ENCODE measurements at regions not wholly inside any gene's neighbourhood (a gene's known extent, or its start where the extent isn't known, plus 50 kb on each side); places are given as distances from the start of the nearest gene placed in this dataset.

GRCh38 chrX:39645178-39645895, 452.4 kb downstream of the BCOR start:
- TF ChIP-seq, protein P1, sequence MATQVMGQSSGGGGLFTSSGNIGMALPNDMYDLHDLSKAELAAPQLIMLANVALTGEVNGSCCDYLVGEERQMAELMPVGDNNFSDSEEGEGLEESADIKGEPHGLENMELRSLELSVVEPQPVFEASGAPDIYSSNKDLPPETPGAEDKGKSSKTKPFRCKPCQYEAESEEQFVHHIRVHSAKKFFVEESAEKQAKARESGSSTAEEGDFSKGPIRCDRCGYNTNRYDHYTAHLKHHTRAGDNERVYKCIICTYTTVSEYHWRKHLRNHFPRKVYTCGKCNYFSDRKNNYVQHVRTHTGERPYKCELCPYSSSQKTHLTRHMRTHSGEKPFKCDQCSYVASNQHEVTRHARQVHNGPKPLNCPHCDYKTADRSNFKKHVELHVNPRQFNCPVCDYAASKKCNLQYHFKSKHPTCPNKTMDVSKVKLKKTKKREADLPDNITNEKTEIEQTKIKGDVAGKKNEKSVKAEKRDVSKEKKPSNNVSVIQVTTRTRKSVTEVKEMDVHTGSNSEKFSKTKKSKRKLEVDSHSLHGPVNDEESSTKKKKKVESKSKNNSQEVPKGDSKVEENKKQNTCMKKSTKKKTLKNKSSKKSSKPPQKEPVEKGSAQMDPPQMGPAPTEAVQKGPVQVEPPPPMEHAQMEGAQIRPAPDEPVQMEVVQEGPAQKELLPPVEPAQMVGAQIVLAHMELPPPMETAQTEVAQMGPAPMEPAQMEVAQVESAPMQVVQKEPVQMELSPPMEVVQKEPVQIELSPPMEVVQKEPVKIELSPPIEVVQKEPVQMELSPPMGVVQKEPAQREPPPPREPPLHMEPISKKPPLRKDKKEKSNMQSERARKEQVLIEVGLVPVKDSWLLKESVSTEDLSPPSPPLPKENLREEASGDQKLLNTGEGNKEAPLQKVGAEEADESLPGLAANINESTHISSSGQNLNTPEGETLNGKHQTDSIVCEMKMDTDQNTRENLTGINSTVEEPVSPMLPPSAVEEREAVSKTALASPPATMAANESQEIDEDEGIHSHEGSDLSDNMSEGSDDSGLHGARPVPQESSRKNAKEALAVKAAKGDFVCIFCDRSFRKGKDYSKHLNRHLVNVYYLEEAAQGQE (IDR thresholded peaks at IDR 0.05; ENCODE audit: low read depth) = no peak
- no peak for TF ChIP-seq CTCF (IDR thresholded peaks at IDR 0.05 in 2 of 3, conservative IDR thresholded peaks at IDR 0.05 in 1 of 3; ENCODE audit: borderline replicate concordance in 1 of 3, insufficient read depth in 1 of 3, low read depth in 2 of 3, low read length in 2 of 3)
- no peak for TF ChIP-seq EZH2 (IDR thresholded peaks at IDR 0.05)
- no peak for TF ChIP-seq TCF7L2 (IDR thresholded peaks at IDR 0.05; ENCODE audit: borderline replicate concordance, extremely low read depth, insufficient read depth, insufficient read length)
- no peak for TF ChIP-seq POLR2A (IDR thresholded peaks at IDR 0.05; ENCODE audit: borderline replicate concordance, extremely low read depth, insufficient read depth, insufficient read length)
- TF ChIP-seq POLR2AphosphoS5 (IDR thresholded peaks at IDR 0.05; ENCODE audit: low read depth, low read length) = no peak
- no peak for TF ChIP-seq MAX (IDR thresholded peaks at IDR 0.05)

Data from HCT116 (cell line).